Bronchial epithelial cell (primary cell): ENCODE measurements at regions not wholly inside any gene's neighbourhood (a gene's known extent, or its start where the extent isn't known, plus 50 kb on each side); places are given as distances from the start of the nearest gene placed in this dataset.

Experiments used
- DNase-seq: peaks from one replicate; pipeline ENCODE4 v3.0.0-alpha.2; 2010; ENCODE audit warnings: low read depth
- FAIRE-seq: peaks from 2 replicates; lab custom pipeline; 2011; peaks lifted over from hg19 to GRCh38; lab: Jason Lieb, UNC
- H3K27me3 ChIP-seq: 2 replicates; pipeline ENCODE4 v1.5.1; 2011; ENCODE audit warnings: low read length; ENCODE audit not compliant: control insufficient read depth, insufficient read depth
- H3K36me3 ChIP-seq: 2 replicates; pipeline ENCODE4 v1.5.1; 2011; ENCODE audit warnings: low read length; ENCODE audit not compliant: control insufficient read depth, insufficient read depth
- H3K4me3 ChIP-seq: 2 replicates; pipeline ENCODE4 v1.5.1; 2011; ENCODE audit warnings: mild to moderate bottlenecking, low read depth, low read length, control low read depth
- TF ChIP-seq, protein P1 (sequence below): IDR thresholded peaks from 2 replicates; pipeline ENCODE4 v1.5.1; 2011; ENCODE audit warnings: mild to moderate bottlenecking, moderate library complexity, low read length, control low read depth, inconsistent platforms; ENCODE audit not compliant: insufficient read depth, severe bottlenecking

- no peak overlapping the region for H3K4me3 ChIP-seq
- no peaks in the 10 kb centered on the region for H3K36me3 ChIP-seq
- TF ChIP-seq, protein P1, sequence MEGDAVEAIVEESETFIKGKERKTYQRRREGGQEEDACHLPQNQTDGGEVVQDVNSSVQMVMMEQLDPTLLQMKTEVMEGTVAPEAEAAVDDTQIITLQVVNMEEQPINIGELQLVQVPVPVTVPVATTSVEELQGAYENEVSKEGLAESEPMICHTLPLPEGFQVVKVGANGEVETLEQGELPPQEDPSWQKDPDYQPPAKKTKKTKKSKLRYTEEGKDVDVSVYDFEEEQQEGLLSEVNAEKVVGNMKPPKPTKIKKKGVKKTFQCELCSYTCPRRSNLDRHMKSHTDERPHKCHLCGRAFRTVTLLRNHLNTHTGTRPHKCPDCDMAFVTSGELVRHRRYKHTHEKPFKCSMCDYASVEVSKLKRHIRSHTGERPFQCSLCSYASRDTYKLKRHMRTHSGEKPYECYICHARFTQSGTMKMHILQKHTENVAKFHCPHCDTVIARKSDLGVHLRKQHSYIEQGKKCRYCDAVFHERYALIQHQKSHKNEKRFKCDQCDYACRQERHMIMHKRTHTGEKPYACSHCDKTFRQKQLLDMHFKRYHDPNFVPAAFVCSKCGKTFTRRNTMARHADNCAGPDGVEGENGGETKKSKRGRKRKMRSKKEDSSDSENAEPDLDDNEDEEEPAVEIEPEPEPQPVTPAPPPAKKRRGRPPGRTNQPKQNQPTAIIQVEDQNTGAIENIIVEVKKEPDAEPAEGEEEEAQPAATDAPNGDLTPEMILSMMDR: no peak
- DNase-seq (peak; percentile 33), FAIRE-seq (no peak)
- no peaks in the 10 kb centered on the region for H3K27me3 ChIP-seq
These were observed 121.3 kb upstream of the SOX14 start for GRCh38 chr3:137642831-137643230.

GRCh38 chr3:137647179-137647578 lies 116.9 kb upstream of the SOX14 start:
- Histone ChIP-seq H3K27me3 (no peaks in the 10 kb centered on the region), H3K36me3 (no peaks in the 10 kb centered on the region), H3K4me3 (no peak overlapping the region)
- DNase-seq: no peak
- FAIRE-seq: no peak
- TF ChIP-seq, protein P1: no peak

DNA sequence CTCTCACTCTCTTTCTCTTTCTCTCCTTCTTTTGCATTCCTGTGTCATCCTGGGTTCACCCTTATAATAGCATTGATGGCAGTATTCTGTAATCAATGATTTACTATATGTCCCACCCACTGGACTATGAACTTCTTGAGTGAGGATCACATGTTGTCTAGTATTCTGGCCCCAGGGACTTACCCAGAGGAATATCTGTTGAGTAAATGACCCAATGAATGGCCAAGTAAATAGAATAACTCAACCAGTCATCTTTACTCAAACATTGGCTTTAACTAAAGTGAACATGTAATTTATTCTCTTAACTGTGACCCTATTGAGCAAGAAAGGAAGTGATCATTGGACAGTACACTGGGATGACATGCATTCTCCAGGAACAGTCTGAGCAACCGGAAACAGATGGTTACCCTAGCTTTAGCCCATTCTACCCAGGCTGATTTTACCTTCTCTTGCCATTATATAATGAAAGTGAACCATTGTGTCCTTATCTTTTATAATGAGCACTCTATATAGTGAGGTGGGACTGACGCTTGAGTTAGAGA lies 94.5 kb upstream of the SOX14 start:
- FAIRE-seq (no peak), DNase-seq (no peak)
- H3K4me3 ChIP-seq: no peak overlapping the region
- no peaks in the 10 kb centered on the region for H3K27me3 ChIP-seq
- TF ChIP-seq, protein P1: no peak
- H3K36me3 ChIP-seq: no peaks in the 10 kb centered on the region

DNA sequence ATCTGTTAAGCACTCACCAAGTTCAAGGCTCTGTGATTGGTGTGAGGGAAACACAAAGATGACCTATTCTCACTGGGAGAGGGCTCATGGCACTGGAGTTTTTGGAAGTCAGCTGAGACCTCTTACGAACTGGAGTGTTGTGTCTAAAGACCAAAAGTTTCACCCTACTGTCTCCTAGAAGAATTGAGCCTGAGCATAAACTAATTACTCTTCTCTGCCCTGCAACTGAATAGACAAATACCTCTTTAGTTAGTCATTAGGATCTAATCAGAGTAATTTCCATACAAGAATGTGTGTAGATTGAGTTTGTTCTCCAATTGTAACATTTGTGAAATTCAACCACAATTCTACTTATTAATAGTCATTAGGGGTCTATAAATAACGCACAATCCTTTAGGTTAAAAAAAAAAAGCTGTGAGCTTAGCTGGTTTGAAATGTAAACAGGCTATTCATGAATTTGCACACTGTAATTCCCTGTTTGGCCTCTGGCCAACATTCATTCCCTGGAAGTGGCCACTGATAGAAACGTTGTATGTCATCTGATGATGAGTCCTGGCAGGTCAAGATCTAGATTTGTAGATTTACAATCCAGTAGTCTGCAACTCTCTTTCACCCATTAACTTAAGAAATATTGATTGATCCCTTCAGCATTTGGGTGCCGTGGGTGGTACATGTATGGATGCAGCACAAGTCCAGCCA lies 76.8 kb upstream of the SOX14 start:
- TF ChIP-seq, protein P1: no peak
- no peaks in the 10 kb centered on the region for H3K27me3 ChIP-seq
- DNase-seq (peak; percentile 7), FAIRE-seq (no peak)
- H3K36me3 ChIP-seq: no peaks in the 10 kb centered on the region
- no peak overlapping the region for H3K4me3 ChIP-seq

DNA sequence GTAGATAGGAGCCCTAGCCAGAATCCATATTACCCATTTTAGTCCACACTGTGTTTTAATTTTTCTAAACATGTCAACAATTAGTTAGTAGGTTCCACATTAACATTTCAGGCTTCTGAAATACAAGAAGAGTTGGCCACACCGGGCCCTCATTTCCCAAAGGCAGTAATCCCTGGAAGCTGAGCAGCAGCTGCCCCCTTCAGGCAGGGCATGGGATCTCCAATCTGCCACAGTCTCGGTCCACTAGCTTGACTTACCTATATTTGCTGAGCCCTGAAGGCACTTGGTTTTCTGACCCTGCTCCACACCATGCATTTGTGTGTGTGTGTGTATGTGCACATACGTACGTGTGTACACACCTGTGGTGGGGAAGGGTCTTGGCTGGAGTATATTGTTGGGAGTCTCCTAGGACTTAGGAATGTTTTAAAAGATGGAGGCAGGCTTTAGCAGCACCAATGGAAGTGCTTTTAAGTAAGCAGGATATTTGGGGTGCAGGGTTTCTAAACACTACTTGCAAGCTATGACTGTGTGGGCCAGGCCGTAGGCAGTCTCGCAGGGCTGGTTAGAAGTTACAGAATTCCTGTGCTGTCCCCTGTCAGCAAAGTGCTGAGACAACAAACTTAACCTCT lies 71.2 kb upstream of the SOX14 start:
- FAIRE-seq (no peak), DNase-seq (peak; percentile 18)

More for the DNA sequence above, 71.2 kb upstream of the SOX14 start:
- no peak overlapping the region for H3K4me3 ChIP-seq
- no peaks in the 10 kb centered on the region for H3K36me3 ChIP-seq
- TF ChIP-seq, protein P1: peak; percentile 65
- H3K27me3 ChIP-seq: no peaks in the 10 kb centered on the region
